ENCODE measurements at regions not wholly inside any gene's neighbourhood (a gene's known extent, or its start where the extent isn't known, plus 50 kb on each side); places are given as distances from the start of the nearest gene placed in this dataset.

GRCh38 chr11:96681019-96681716, 291.4 kb downstream of the JRKL start:
- TF ChIP-seq MAX (IDR thresholded peaks at IDR 0.05; ENCODE audit: insufficient read depth, insufficient read length) (no peak), POLR2AphosphoS5 (IDR thresholded peaks at IDR 0.05; ENCODE audit: insufficient read depth, low read depth, low read length) (no peak)

All from endothelial cell of umbilical vein (primary cell).